Choroid plexus epithelial cell (primary cell): ENCODE measurements at regions not wholly inside any gene's neighbourhood (a gene's known extent, or its start where the extent isn't known, plus 50 kb on each side); places are given as distances from the start of the nearest gene placed in this dataset.

Experiments
- DNase-seq: peaks from one replicate; pipeline ENCODE4 v3.0.0-alpha.2; 2010; ENCODE audit warnings: low read depth
- H3K4me3 ChIP-seq: 2 replicates; pipeline ENCODE4 v1.5.1; 2011; ENCODE audit warnings: low read depth, mild to moderate bottlenecking, control low read depth, low read length, moderate library complexity
- CTCF ChIP-seq: conservative IDR thresholded peaks from 2 replicates; pipeline ENCODE4 v1.5.1; 2011; ENCODE audit warnings: low read depth, mild to moderate bottlenecking, control low read depth, inconsistent platforms, low read length, moderate library complexity

- H3K4me3 ChIP-seq: no peak overlapping the region
- DNase-seq: no peak
- TF ChIP-seq CTCF: no peak
Measured at GRCh38 chr11:38176686-38177322, 1578.8 kb upstream of the RAG2 start.

GRCh38 chr11:38173676-38174075 lies 1575.6 kb upstream of the RAG2 start:
- DNase-seq: no peak
- TF ChIP-seq CTCF: no peak
- H3K4me3 ChIP-seq: no peak overlapping the region

GRCh38 chr11:38169286-38169685 lies 1571.2 kb upstream of the RAG2 start:
- H3K4me3 ChIP-seq: no peak overlapping the region
- no peak for TF ChIP-seq CTCF
- DNase-seq: peak; percentile 85

- no peak for DNase-seq
- no peak overlapping the region for H3K4me3 ChIP-seq
- TF ChIP-seq CTCF: no peak
Measured at GRCh38 chr11:38163526-38163925, 1565.5 kb upstream of the RAG2 start.

GRCh38 chr11:38160433-38160832 lies 1562.4 kb upstream of the RAG2 start:
- TF ChIP-seq CTCF: no peak
- no peak overlapping the region for H3K4me3 ChIP-seq
- DNase-seq: no peak

GRCh38 chr11:38159038-38159437 lies 1561.0 kb upstream of the RAG2 start:
- no peak for DNase-seq
- H3K4me3 ChIP-seq: no peak overlapping the region
- no peak for TF ChIP-seq CTCF

GRCh38 chr11:38156495-38157146 lies 1558.6 kb upstream of the RAG2 start:
- no peak for DNase-seq
- no peak for TF ChIP-seq CTCF
- H3K4me3 ChIP-seq: no peak overlapping the region
